NT2/D1 (cell line): ENCODE measurements at regions not wholly inside any gene's neighbourhood (a gene's known extent, or its start where the extent isn't known, plus 50 kb on each side); places are given as distances from the start of the nearest gene placed in this dataset.

ENCODE experiments used
- SUZ12 ChIP-seq: IDR thresholded peaks from 2 replicates; pipeline ENCODE4 v1.6.1; 2011; ENCODE audit not compliant: insufficient read length, insufficient read depth; ENCODE audit errors: extremely low read depth
- YY1 ChIP-seq: IDR thresholded peaks from 2 replicates; pipeline ENCODE4 v1.6.1; 2011; ENCODE audit not compliant: insufficient read length, insufficient read depth
- ZNF274 ChIP-seq: IDR thresholded peaks from 2 replicates; pipeline ENCODE4 v1.6.1; 2011; ENCODE audit warnings: mild to moderate bottlenecking, low read depth, low read length

- TF ChIP-seq ZNF274 (no peak), YY1 (no peak), SUZ12 (no peak)
These were observed 125.1 kb upstream of the SGK1 start for GRCh38 chr6:134443009-134443408.
